B cell (primary cell): ENCODE measurements at regions not wholly inside any gene's neighbourhood (a gene's known extent, or its start where the extent isn't known, plus 50 kb on each side); places are given as distances from the start of the nearest gene placed in this dataset.

Experiments used
- ATAC-seq: fragments of 200-7000 bp; cut with Tn5 transposase; one replicate; pipeline ENCODE4 v1.10.0; 2021; ENCODE audit warnings: low read depth, mild to moderate bottlenecking, moderate number of reproducible peaks, moderate library complexity
- CTCF ChIA-PET: fragments of 350-600 bp; sonication (Branson Sonifier 250); formaldehyde crosslinking; loops from one replicate; lab custom pipeline; 2021; ENCODE audit warnings: antibody characterized with exemption, inconsistent platforms; lab: Charles Lee
- POLR2A ChIA-PET: fragments of 350-600 bp; sonication (Branson Sonifier 250); formaldehyde crosslinking; loops from one replicate; lab custom pipeline; 2021; ENCODE audit warnings: antibody characterized with exemption; lab: Charles Lee
- DNase-seq: peaks from one replicate; pipeline ENCODE4 v3.0.0; 2013
- H2AFZ ChIP-seq: 2 replicates; pipeline ENCODE4 v1.6.1; 2012; ENCODE audit warnings: mild to moderate bottlenecking, low read depth, low read length; ENCODE audit not compliant: insufficient read depth, poor library complexity, severe bottlenecking
- H3K27ac ChIP-seq, 2 donors: 1 replicate in 1 of 2; 2 replicates in 1 of 2; pipeline ENCODE4 v1.5.1; 2012 to 2013; ENCODE audit warnings: low read length in 2 of 2, mild to moderate bottlenecking in 2 of 2, moderate library complexity in 1 of 2
- H3K27me3 ChIP-seq, 4 experiments: fragments of 200-600 bp in 1 of 4; sonication (generic) in 1 of 4; replicated peaks in 1 of 4; 1 replicate in 2 of 4; 2 replicates in 2 of 4; pipeline versions ENCODE4 v1.6.1 to v1.7.0; 2013 to 2016; ENCODE audit warnings: low read length in 3 of 4, mild to moderate bottlenecking in 2 of 4, mixed read lengths in 1 of 4, moderate library complexity in 1 of 4; ENCODE audit not compliant: insufficient read depth in 4 of 4, control insufficient read depth in 3 of 4; ENCODE audit errors: control extremely low read depth in 1 of 4
- H3K36me3 ChIP-seq, 2 experiments: replicated peaks in 1 of 2; 1 replicate in 1 of 2; 2 replicates in 1 of 2; pipeline versions ENCODE4 v1.6.1 to v1.7.1; 2013; ENCODE audit warnings: low read length in 1 of 2; ENCODE audit not compliant: insufficient read depth in 2 of 2, control insufficient read depth in 1 of 2; ENCODE audit errors: control extremely low read depth in 1 of 2, extremely low read depth in 1 of 2
- H3K4me1 ChIP-seq, 2 donors: fragments of 200-600 bp in 1 of 2; sonication (generic) in 1 of 2; 1 replicate in 1 of 2; 2 replicates in 1 of 2; pipeline versions ENCODE4 v1.5.1 to v1.6.1; 2013 to 2017; ENCODE audit warnings: low read length in 2 of 2; ENCODE audit not compliant: control insufficient read depth in 2 of 2, insufficient read depth in 2 of 2
- H3K4me2 ChIP-seq: replicated peaks from 2 replicates; pipeline ENCODE3; 2012; ENCODE audit warnings: mild to moderate bottlenecking, low read depth, low read length; ENCODE audit not compliant: poor library complexity, severe bottlenecking
- H3K4me3 ChIP-seq, 5 experiments: fragments of 200-600 bp in 1 of 5; sonication (generic) in 1 of 5; 1 replicate in 3 of 5; 2 replicates in 2 of 5; pipeline versions ENCODE4 v1.5.1 to v1.7.0; 2011 to 2016; ENCODE audit warnings: low read length in 4 of 5, mild to moderate bottlenecking in 4 of 5, low read depth in 2 of 5, control low read depth in 1 of 5, moderate library complexity in 1 of 5; ENCODE audit not compliant: insufficient read depth in 1 of 5; ENCODE audit errors: control extremely low read depth in 1 of 5, extremely low read depth in 1 of 5
- H3K79me2 ChIP-seq: fragments of 200-600 bp; sonication (generic); one replicate; pipeline ENCODE4 v1.6.0; 2016; ENCODE audit warnings: low read length; ENCODE audit not compliant: control insufficient read depth, insufficient read depth
- H3K9ac ChIP-seq: fragments of 200-600 bp; sonication (generic); 2 replicates; pipeline ENCODE4 v1.6.1; 2017; ENCODE audit warnings: mild to moderate bottlenecking, low read length, moderate library complexity
- H3K9me3 ChIP-seq, 3 donors: one replicate each; pipeline versions ENCODE4 v1.6.1 to v1.7.1; 2013; ENCODE audit warnings: low read length in 2 of 3; ENCODE audit not compliant: control insufficient read depth in 2 of 3, insufficient read depth in 1 of 3; ENCODE audit errors: control extremely low read depth in 1 of 3
- H4K20me1 ChIP-seq: 2 replicates; pipeline ENCODE4 v1.6.0; 2012; ENCODE audit warnings: mild to moderate bottlenecking, low read length; ENCODE audit not compliant: insufficient read depth, control insufficient read depth, poor library complexity, severe bottlenecking
- H3K27ac Mint-ChIP-seq: one replicate; pipeline ENCODE4 v1.8.0; 2021; ENCODE audit warnings: mixed read lengths
- H3K27me3 Mint-ChIP-seq: one replicate; pipeline ENCODE4 v1.8.0; 2021; ENCODE audit warnings: mixed read lengths
- H3K4me1 Mint-ChIP-seq: one replicate; pipeline ENCODE4 v1.8.0; 2021; ENCODE audit warnings: mixed read lengths
- H3K4me3 Mint-ChIP-seq: one replicate; pipeline ENCODE4 v1.8.0; 2021; ENCODE audit warnings: mixed read lengths
- H3K9me3 Mint-ChIP-seq: one replicate; pipeline ENCODE4 v1.8.0; 2022; ENCODE audit warnings: mixed read lengths; ENCODE audit not compliant: insufficient read depth
- CTCF ChIP-seq: fragments of 200-600 bp; IDR thresholded peaks from one replicate; pipeline ENCODE4 v1.8.0; 2022; ENCODE audit warnings: antibody characterized with exemption, mild to moderate bottlenecking
- EZH2 ChIP-seq: IDR thresholded peaks from 2 replicates; pipeline ENCODE4 v1.6.1; 2012; ENCODE audit warnings: borderline replicate concordance, low read depth, mild to moderate bottlenecking, moderate library complexity, low read length; ENCODE audit not compliant: insufficient read depth, poor library complexity, severe bottlenecking
- WGBS: methylation state at CpG from one replicate; pipeline ENCODE4 v1.1.5; 2013; ENCODE audit warnings: missing lambda C conversion rate; ENCODE audit not compliant: insufficient coverage; 5-methylcytosine and 5-hydroxymethylcytosine counted together
- intact Hi-C: fragments of 100-400 bp; cut with micrococcal nuclease; formaldehyde crosslinking; loops from one replicate; pipeline ENCODE4 v1.10.0; 2022

GRCh38 chr1:209414803-209415329, 168.6 kb upstream of the CAMK1G start:
- TF ChIP-seq CTCF (no peak), EZH2 (no peak)
- H3K27ac ChIP-seq: no peak overlapping the region
- H3K9me3 ChIP-seq: no peaks in the 10 kb centered on the region
- CTCF ChIA-PET: no interaction called here
- POLR2A ChIA-PET: no interaction called here
- no peaks in the 10 kb centered on the region for H3K79me2 ChIP-seq
- ATAC-seq: no peak
- no peaks in the 10 kb centered on the region for H3K4me1 ChIP-seq
- intact Hi-C loops: no loop called here
- no peak for DNase-seq
- no peak overlapping the region for H3K27ac Mint-ChIP-seq
- H3K9ac ChIP-seq: no peak overlapping the region
- no peaks in the 10 kb centered on the region for H3K36me3 ChIP-seq
- no peak overlapping the region for H2AFZ ChIP-seq
- H4K20me1 ChIP-seq: no peaks in the 10 kb centered on the region
- H3K27me3 Mint-ChIP-seq: peaks cover 29% of the 10 kb centered on the region
- no peaks in the 10 kb centered on the region for H3K4me1 Mint-ChIP-seq
- no peak overlapping the region for H3K4me3 ChIP-seq
- WGBS: 92% methylated on average over 6 of the region's 8 CpGs
- no peaks in the 10 kb centered on the region for H3K9me3 Mint-ChIP-seq
- no peak overlapping the region for H3K4me3 Mint-ChIP-seq
- no peak overlapping the region for H3K4me2 ChIP-seq
- peaks cover 0 to 3% (median 0%) of the 10 kb centered on the region in 4 experiments for H3K27me3 ChIP-seq

GRCh38 chr1:209416039-209416438, 167.5 kb upstream of the CAMK1G start:
- CTCF ChIA-PET: no interaction called here
- intact Hi-C loops: no loop called here

More at GRCh38 chr1:209416039-209416438, 167.5 kb upstream of the CAMK1G start:
- no peak overlapping the region for H3K4me3 Mint-ChIP-seq
- no peak overlapping the region for H3K9ac ChIP-seq
- peaks cover 0 to 3% (median 0%) of the 10 kb centered on the region in 4 experiments for H3K27me3 ChIP-seq
- H3K4me1 Mint-ChIP-seq: no peaks in the 10 kb centered on the region
- no peak for ATAC-seq
- H3K4me2 ChIP-seq: no peak overlapping the region
- 91% methylated on average over 2 of the region's 2 CpGs for WGBS
- DNase-seq: no peak
- H3K27me3 Mint-ChIP-seq: peaks cover 29% of the 10 kb centered on the region
- no peaks in the 10 kb centered on the region for H3K9me3 Mint-ChIP-seq
- H4K20me1 ChIP-seq: no peaks in the 10 kb centered on the region
- H3K9me3 ChIP-seq: no peaks in the 10 kb centered on the region
- no peak overlapping the region for H2AFZ ChIP-seq
- POLR2A ChIA-PET: no interaction called here
- H3K27ac ChIP-seq: no peak overlapping the region
- H3K27ac Mint-ChIP-seq: no peak overlapping the region
- H3K4me1 ChIP-seq: no peaks in the 10 kb centered on the region
- no peak overlapping the region for H3K4me3 ChIP-seq
- H3K79me2 ChIP-seq: no peaks in the 10 kb centered on the region
- TF ChIP-seq EZH2 (no peak), CTCF (no peak)
- no peaks in the 10 kb centered on the region for H3K36me3 ChIP-seq
